SK-N-SH treated with all-trans-retinoic acid at 6 μM for 48 hours (cell line): ENCODE measurements at regions not wholly inside any gene's neighbourhood (a gene's known extent, or its start where the extent isn't known, plus 50 kb on each side); places are given as distances from the start of the nearest gene placed in this dataset.

Experiments
- BACH2 ChIP-seq: fragments of 250-450 bp; sonication (Bioruptor Pico); IDR thresholded peaks from 2 replicates; pipeline ENCODE4 v1.9.0; 2021; ENCODE audit warnings: mild to moderate bottlenecking, borderline replicate concordance
- CREB5 ChIP-seq: fragments of 250-450 bp; sonication (Bioruptor Pico); IDR thresholded peaks from 2 replicates; pipeline ENCODE4 v1.5.1; 2020; ENCODE audit warnings: low read depth, mild to moderate bottlenecking, moderate library complexity
- CSRNP3 ChIP-seq: fragments of 250-450 bp; sonication (Bioruptor Pico); IDR thresholded peaks from 2 replicates; pipeline ENCODE4 v1.5.1; 2021; ENCODE audit warnings: mild to moderate bottlenecking, moderate library complexity
- OSR1 ChIP-seq: fragments of 250-450 bp; sonication (Bioruptor Pico); IDR thresholded peaks from 2 replicates; pipeline ENCODE4 v1.8.0; 2022; ENCODE audit warnings: moderate library complexity, mild to moderate bottlenecking, inconsistent platforms
- POU6F1 ChIP-seq: fragments of 250-450 bp; sonication (Bioruptor Pico); IDR thresholded peaks from 2 replicates; pipeline ENCODE4 v1.8.0; 2021; ENCODE audit warnings: low read depth, mild to moderate bottlenecking, moderate library complexity, borderline replicate concordance
- PPARA ChIP-seq: fragments of 250-450 bp; sonication (Bioruptor Pico); IDR thresholded peaks from 2 replicates; pipeline ENCODE4 v1.5.0; 2020; ENCODE audit warnings: mild to moderate bottlenecking, borderline replicate concordance
- TCF4 ChIP-seq: fragments of 250-450 bp; sonication (Bioruptor Pico); IDR thresholded peaks from 2 replicates; pipeline ENCODE4 v1.8.0; 2021; ENCODE audit warnings: mild to moderate bottlenecking, moderate library complexity, borderline replicate concordance
- TOX ChIP-seq: fragments of 250-450 bp; sonication (Bioruptor Pico); IDR thresholded peaks from 2 replicates; pipeline ENCODE4 v1.8.0; 2021; ENCODE audit warnings: mild to moderate bottlenecking, moderate library complexity, borderline replicate concordance
- TSHZ2 ChIP-seq: fragments of 250-450 bp; sonication (Bioruptor Pico); IDR thresholded peaks from 2 replicates; pipeline ENCODE4 v1.5.0; 2020; ENCODE audit warnings: mild to moderate bottlenecking, moderate library complexity
- ZC3H10 ChIP-seq: fragments of 250-450 bp; sonication (Bioruptor Pico); IDR thresholded peaks from 2 replicates; pipeline ENCODE4 v1.5.1; 2021; ENCODE audit warnings: mild to moderate bottlenecking, moderate library complexity
- ZNF8 ChIP-seq: fragments of 450-650 bp; formaldehyde crosslinking; IDR thresholded peaks from 2 replicates; pipeline ENCODE4 v1.5.0; 2020; ENCODE audit warnings: mild to moderate bottlenecking, moderate library complexity

- TF ChIP-seq TOX (CRISPR knock-in tag), result no peak
- TF ChIP-seq PPARA (CRISPR knock-in tag), result no peak
- TF ChIP-seq POU6F1, result no peak
- no peak for TF ChIP-seq TCF4 (CRISPR knock-in tag)
- TF ChIP-seq CSRNP3 (CRISPR knock-in tag), result no peak
- TF ChIP-seq CREB5 (CRISPR knock-in tag), result no peak
- no peak for TF ChIP-seq ZC3H10 (CRISPR knock-in tag)
- TF ChIP-seq TSHZ2 (CRISPR knock-in tag), result no peak
- TF ChIP-seq OSR1 (CRISPR knock-in tag), result no peak
- TF ChIP-seq ZNF8 (CRISPR knock-in tag), result no peak
- no peak for TF ChIP-seq BACH2 (CRISPR knock-in tag)
Measured at GRCh38 chrX:87968118-87968517, 450.5 kb downstream of the KLHL4 start.
